ENCODE measurements at regions not wholly inside any gene's neighbourhood (a gene's known extent, or its start where the extent isn't known, plus 50 kb on each side); places are given as distances from the start of the nearest gene placed in this dataset.

DNA sequence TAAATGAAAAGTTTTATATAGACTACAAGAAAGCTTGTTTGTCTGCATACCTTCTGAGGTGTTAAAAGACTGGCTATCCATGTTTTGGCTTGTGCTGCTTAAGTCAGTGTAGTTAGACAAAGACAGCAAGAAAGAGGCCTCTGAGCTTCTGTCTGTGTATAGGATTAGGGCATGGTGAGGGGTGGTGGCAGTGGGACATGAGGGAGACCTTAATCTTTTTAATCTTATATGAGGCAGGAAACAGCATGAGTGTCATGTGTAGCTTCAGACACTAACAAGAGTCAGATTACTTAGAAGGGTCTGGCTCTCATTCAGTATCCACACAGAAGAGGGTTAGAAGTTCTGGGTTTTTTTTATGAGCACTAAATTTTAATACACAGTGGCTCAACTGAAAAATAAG is 213.3 kb downstream of the GABRG1 start:
- intact Hi-C loops (cut with DNase I, micrococcal nuclease): no loop called here
- no peaks in the 10 kb centered on the region for H3K36me3 ChIP-seq (ENCODE audit: low read depth)
- TF ChIP-seq, protein P1, sequence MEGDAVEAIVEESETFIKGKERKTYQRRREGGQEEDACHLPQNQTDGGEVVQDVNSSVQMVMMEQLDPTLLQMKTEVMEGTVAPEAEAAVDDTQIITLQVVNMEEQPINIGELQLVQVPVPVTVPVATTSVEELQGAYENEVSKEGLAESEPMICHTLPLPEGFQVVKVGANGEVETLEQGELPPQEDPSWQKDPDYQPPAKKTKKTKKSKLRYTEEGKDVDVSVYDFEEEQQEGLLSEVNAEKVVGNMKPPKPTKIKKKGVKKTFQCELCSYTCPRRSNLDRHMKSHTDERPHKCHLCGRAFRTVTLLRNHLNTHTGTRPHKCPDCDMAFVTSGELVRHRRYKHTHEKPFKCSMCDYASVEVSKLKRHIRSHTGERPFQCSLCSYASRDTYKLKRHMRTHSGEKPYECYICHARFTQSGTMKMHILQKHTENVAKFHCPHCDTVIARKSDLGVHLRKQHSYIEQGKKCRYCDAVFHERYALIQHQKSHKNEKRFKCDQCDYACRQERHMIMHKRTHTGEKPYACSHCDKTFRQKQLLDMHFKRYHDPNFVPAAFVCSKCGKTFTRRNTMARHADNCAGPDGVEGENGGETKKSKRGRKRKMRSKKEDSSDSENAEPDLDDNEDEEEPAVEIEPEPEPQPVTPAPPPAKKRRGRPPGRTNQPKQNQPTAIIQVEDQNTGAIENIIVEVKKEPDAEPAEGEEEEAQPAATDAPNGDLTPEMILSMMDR (IDR thresholded peaks at IDR 0.05): no peak
- no peaks in the 10 kb centered on the region for H3K4me1 ChIP-seq (ENCODE audit: low read depth)
- no peak overlapping the region for H3K4me3 ChIP-seq
- ATAC-seq: no peak
- H3K9me3 ChIP-seq: no peaks in the 10 kb centered on the region
- no peak for DNase-seq

DNA sequence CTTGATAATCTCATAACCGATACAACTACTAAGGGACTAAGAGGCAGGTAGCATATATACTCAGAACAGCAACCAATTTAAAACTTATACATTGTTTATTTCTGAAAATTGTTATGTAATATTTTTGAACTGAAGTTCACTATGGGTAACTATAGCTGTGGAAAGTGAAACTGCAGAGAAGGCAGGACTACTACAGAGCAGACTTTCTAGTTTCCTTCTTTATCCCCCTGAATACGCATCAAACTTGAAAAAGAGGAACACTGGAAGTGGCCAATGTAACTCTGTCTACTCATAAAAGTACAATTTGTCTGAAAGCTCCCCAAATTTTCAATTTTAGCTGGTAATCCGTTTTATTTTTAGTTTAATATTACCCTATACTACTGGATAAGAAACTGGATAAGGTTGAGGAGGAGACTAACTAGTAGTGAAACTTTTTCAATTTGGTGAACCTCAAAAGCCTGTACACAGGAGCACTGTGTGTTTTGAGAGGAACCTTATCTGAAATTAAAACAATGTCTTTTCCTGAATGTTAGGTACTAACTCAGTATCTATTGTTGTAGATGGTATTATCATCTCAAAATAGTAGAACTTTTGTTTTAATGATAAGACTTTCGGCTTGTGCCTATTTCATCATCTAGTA is 225.8 kb downstream of the GABRG1 start:
- Histone ChIP-seq H3K36me3 (ENCODE audit: low read depth) (no peaks in the 10 kb centered on the region), H3K9me3 (no peaks in the 10 kb centered on the region), H3K4me3 (no peak overlapping the region), H3K4me1 (ENCODE audit: low read depth) (no peaks in the 10 kb centered on the region)
- intact Hi-C loops (cut with DNase I, micrococcal nuclease): no loop called here
- DNase-seq (no peak), ATAC-seq (no peak)
- TF ChIP-seq, protein P1 (IDR thresholded peaks at IDR 0.05): no peak

DNA sequence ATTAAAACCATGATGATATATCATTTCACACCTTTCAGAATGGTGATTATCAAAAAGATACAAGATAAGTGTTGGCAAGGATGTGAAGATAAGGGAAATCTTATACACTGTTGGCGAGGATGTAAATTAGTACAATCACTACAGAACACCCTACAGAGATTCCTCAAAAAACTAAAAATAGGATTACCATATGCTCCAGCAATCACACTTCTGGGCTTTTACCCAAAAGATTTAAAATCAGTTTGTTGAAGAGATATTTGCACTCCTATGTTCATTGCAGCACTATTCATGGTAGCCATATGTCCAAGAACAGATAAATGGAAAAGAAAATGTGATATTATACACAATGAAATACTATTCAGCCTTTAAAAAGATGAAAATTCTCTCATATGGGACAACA is 240.4 kb downstream of the GABRG1 start:
- intact Hi-C loops (cut with DNase I, micrococcal nuclease): no loop called here
- Histone ChIP-seq H3K9me3 (no peaks in the 10 kb centered on the region), H3K36me3 (ENCODE audit: low read depth) (no peaks in the 10 kb centered on the region), H3K4me1 (ENCODE audit: low read depth) (no peaks in the 10 kb centered on the region), H3K4me3 (no peak overlapping the region)
- DNase-seq: no peak
- TF ChIP-seq, protein P1 (IDR thresholded peaks at IDR 0.05): no peak
- no peak for ATAC-seq

- TF ChIP-seq, protein P1 (IDR thresholded peaks at IDR 0.05): no peak
- intact Hi-C loops (cut with DNase I, micrococcal nuclease): no loop called here
- H3K4me1 ChIP-seq (ENCODE audit: low read depth): no peaks in the 10 kb centered on the region
- no peak overlapping the region for H3K4me3 ChIP-seq
- H3K36me3 ChIP-seq (ENCODE audit: low read depth): no peaks in the 10 kb centered on the region
- DNase-seq (no peak), ATAC-seq (no peak)
- no peaks in the 10 kb centered on the region for H3K9me3 ChIP-seq
Measured at GRCh38 chr4:45876235-45876890, 247.5 kb downstream of the GABRG1 start.

GRCh38 chr4:45869184-45869583 is 254.7 kb downstream of the GABRG1 start:
- intact Hi-C loops (cut with DNase I, micrococcal nuclease): no loop called here
- H3K4me3 ChIP-seq: no peak overlapping the region
- TF ChIP-seq, protein P1 (IDR thresholded peaks at IDR 0.05): no peak
- no peaks in the 10 kb centered on the region for H3K4me1 ChIP-seq (ENCODE audit: low read depth)
- peak; percentile 75 for ATAC-seq
- no peaks in the 10 kb centered on the region for H3K9me3 ChIP-seq
- DNase-seq: peak in 1 of 3 donors; percentile 8
- H3K36me3 ChIP-seq (ENCODE audit: low read depth): no peaks in the 10 kb centered on the region
